ENCODE measurements at regions not wholly inside any gene's neighbourhood (a gene's known extent, or its start where the extent isn't known, plus 50 kb on each side); places are given as distances from the start of the nearest gene placed in this dataset.

- no peaks in the 10 kb centered on the region for H3K36me3 ChIP-seq (ENCODE audit: insufficient read depth, low read length, poor library complexity, severe bottlenecking)
- no peaks in the 10 kb centered on the region for H3K27me3 ChIP-seq (replicated peaks; ENCODE audit: insufficient read depth, low read depth, low read length, poor library complexity)
- intact Hi-C loops (cut with micrococcal nuclease; ENCODE audit: unreplicated experiment): no loop called here
- BruUV-seq (replicated peaks): no TSS peak
- TF ChIP-seq EZH2 (IDR thresholded peaks at IDR 0.05; ENCODE audit: borderline replicate concordance, low read depth, low read length, poor library complexity, severe bottlenecking) (no peak), CTCF (conservative IDR thresholded peaks at IDR 0.05; ENCODE audit: low read depth, low read length) (no peak)
- POLR2A ChIA-PET (ENCODE audit: low non-redundant PET): no interaction called here
- H3K9me3 ChIP-seq (ENCODE audit: low read depth, low read length, poor library complexity, severe bottlenecking): no peaks in the 10 kb centered on the region
- H3K4me1 ChIP-seq (ENCODE audit: insufficient read depth, low read length, poor library complexity, severe bottlenecking): no peaks in the 10 kb centered on the region
- no peak for DNase-seq (ENCODE audit: low spot score)
- H3K27ac ChIP-seq (ENCODE audit: low read depth, low read length, poor library complexity, severe bottlenecking): no peak overlapping the region
- H3K4me3 ChIP-seq (ENCODE audit: low read depth, low read length, poor library complexity, severe bottlenecking): no peak overlapping the region
- CTCF ChIA-PET: no interaction called here
These were observed 155.0 kb downstream of the CYSLTR2 start for GRCh38 chr13:48808683-48809082.

DNA sequence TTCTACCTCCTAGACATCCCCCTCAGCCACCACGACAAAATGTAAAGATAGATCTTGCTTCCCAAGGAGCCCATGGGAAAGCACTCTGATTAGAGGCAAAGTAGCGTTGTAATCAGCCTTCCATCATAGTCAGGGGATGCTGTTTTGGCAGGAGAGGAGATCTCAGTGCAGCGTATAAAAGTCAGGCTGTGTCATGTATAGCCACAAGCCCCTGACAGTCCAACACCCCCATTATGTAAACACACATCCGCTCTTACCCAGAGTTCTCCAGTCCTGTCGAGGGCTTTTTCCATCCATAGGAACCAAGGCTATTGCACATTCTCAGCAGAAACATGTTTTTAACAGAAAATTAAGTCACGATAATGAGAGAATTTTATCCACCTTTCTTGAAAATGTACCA, 156.3 kb downstream of the CYSLTR2 start:
- CTCF ChIA-PET: no interaction called here
- no peak for DNase-seq (ENCODE audit: low spot score)
- Histone ChIP-seq H3K4me3 (ENCODE audit: low read depth, low read length, poor library complexity, severe bottlenecking) (no peak overlapping the region), H3K27me3 (replicated peaks; ENCODE audit: insufficient read depth, low read depth, low read length, poor library complexity) (no peaks in the 10 kb centered on the region), H3K36me3 (ENCODE audit: insufficient read depth, low read length, poor library complexity, severe bottlenecking) (no peaks in the 10 kb centered on the region), H3K27ac (ENCODE audit: low read depth, low read length, poor library complexity, severe bottlenecking) (no peak overlapping the region), H3K4me1 (ENCODE audit: insufficient read depth, low read length, poor library complexity, severe bottlenecking) (no peaks in the 10 kb centered on the region), H3K9me3 (ENCODE audit: low read depth, low read length, poor library complexity, severe bottlenecking) (no peaks in the 10 kb centered on the region)
- TF ChIP-seq EZH2 (IDR thresholded peaks at IDR 0.05; ENCODE audit: borderline replicate concordance, low read depth, low read length, poor library complexity, severe bottlenecking) (no peak), CTCF (conservative IDR thresholded peaks at IDR 0.05; ENCODE audit: low read depth, low read length) (no peak)
- POLR2A ChIA-PET (ENCODE audit: low non-redundant PET): no interaction called here
- BruUV-seq (replicated peaks): no TSS peak
- intact Hi-C loops (cut with micrococcal nuclease; ENCODE audit: unreplicated experiment): no loop called here

GRCh38 chr13:48813518-48813917, 159.8 kb downstream of the CYSLTR2 start:
- ChIA-PET POLR2A (ENCODE audit: low non-redundant PET) (no interaction called here), CTCF (no interaction called here)
- BruUV-seq (replicated peaks): no TSS peak
- no peak for DNase-seq (ENCODE audit: low spot score)
- Histone ChIP-seq H3K4me3 (ENCODE audit: low read depth, low read length, poor library complexity, severe bottlenecking) (no peak overlapping the region), H3K36me3 (ENCODE audit: insufficient read depth, low read length, poor library complexity, severe bottlenecking) (no peaks in the 10 kb centered on the region), H3K27me3 (replicated peaks; ENCODE audit: insufficient read depth, low read depth, low read length, poor library complexity) (no peaks in the 10 kb centered on the region), H3K9me3 (ENCODE audit: low read depth, low read length, poor library complexity, severe bottlenecking) (no peaks in the 10 kb centered on the region), H3K4me1 (ENCODE audit: insufficient read depth, low read length, poor library complexity, severe bottlenecking) (no peaks in the 10 kb centered on the region), H3K27ac (ENCODE audit: low read depth, low read length, poor library complexity, severe bottlenecking) (no peak overlapping the region)
- intact Hi-C loops (cut with micrococcal nuclease; ENCODE audit: unreplicated experiment): no loop called here
- TF ChIP-seq CTCF (conservative IDR thresholded peaks at IDR 0.05; ENCODE audit: low read depth, low read length): no peak
- no peak for TF ChIP-seq EZH2 (IDR thresholded peaks at IDR 0.05; ENCODE audit: borderline replicate concordance, low read depth, low read length, poor library complexity, severe bottlenecking)
